ENCODE measurements at regions not wholly inside any gene's neighbourhood (a gene's known extent, or its start where the extent isn't known, plus 50 kb on each side); places are given as distances from the start of the nearest gene placed in this dataset.
A peak's percentile ranks its signal among the peaks of the same experiment; 100 is the strongest.

- no peak overlapping the region for H3K4me3 ChIP-seq (replicated peaks; ENCODE audit: low read depth, low read length)
- no peak for TF ChIP-seq CTCF (IDR thresholded peaks at IDR 0.05; ENCODE audit: low read length, missing control alignments)
- DNase-seq (ENCODE audit: low read depth) = no peak
Measured at GRCh38 chr2:134109246-134109645, 144.6 kb upstream of the MGAT5 start.

- no peak for DNase-seq (ENCODE audit: low read depth)
- no peak for TF ChIP-seq CTCF (IDR thresholded peaks at IDR 0.05; ENCODE audit: low read length, missing control alignments)
- no peak overlapping the region for H3K4me3 ChIP-seq (replicated peaks; ENCODE audit: low read depth, low read length)
Measured at GRCh38 chr2:134109725-134110124, 144.1 kb upstream of the MGAT5 start.

GRCh38 chr2:134110532-134110931, 143.3 kb upstream of the MGAT5 start:
- no peak overlapping the region for H3K4me3 ChIP-seq (replicated peaks; ENCODE audit: low read depth, low read length)
- no peak for DNase-seq (ENCODE audit: low read depth)
- TF ChIP-seq CTCF (IDR thresholded peaks at IDR 0.05; ENCODE audit: low read length, missing control alignments) = no peak

- no peak overlapping the region for H3K4me3 ChIP-seq (replicated peaks; ENCODE audit: low read depth, low read length)
- TF ChIP-seq CTCF (IDR thresholded peaks at IDR 0.05; ENCODE audit: low read length, missing control alignments) = no peak
- peak; percentile 50 for DNase-seq (ENCODE audit: low read depth)
Measured at GRCh38 chr2:134117676-134118075, 136.2 kb upstream of the MGAT5 start.

GRCh38 chr2:134118279-134119116, 135.4 kb upstream of the MGAT5 start:
- peak; percentile 87 for TF ChIP-seq CTCF (IDR thresholded peaks at IDR 0.05; ENCODE audit: low read length, missing control alignments)
- peak; percentile 97 for DNase-seq (ENCODE audit: low read depth)
- no peak overlapping the region for H3K4me3 ChIP-seq (replicated peaks; ENCODE audit: low read depth, low read length)

- H3K4me3 ChIP-seq (replicated peaks; ENCODE audit: low read depth, low read length) = peak overlapping the region; percentile 70
- no peak for TF ChIP-seq CTCF (IDR thresholded peaks at IDR 0.05; ENCODE audit: low read length, missing control alignments)
- DNase-seq (ENCODE audit: low read depth) = no peak
Measured at GRCh38 chr2:134119117-134119712, 134.7 kb upstream of the MGAT5 start.
